IPS-NIHi11 (cell line): ENCODE measurements at regions not wholly inside any gene's neighbourhood (a gene's known extent, or its start where the extent isn't known, plus 50 kb on each side); places are given as distances from the start of the nearest gene placed in this dataset.
A peak's percentile ranks its signal among the peaks of the same experiment; 100 is the strongest.

Experiments used
- DNase-seq: peaks from one replicate; pipeline ENCODE4 v3.0.0; 2012; ENCODE audit warnings: mixed read lengths, low spot score

DNA sequence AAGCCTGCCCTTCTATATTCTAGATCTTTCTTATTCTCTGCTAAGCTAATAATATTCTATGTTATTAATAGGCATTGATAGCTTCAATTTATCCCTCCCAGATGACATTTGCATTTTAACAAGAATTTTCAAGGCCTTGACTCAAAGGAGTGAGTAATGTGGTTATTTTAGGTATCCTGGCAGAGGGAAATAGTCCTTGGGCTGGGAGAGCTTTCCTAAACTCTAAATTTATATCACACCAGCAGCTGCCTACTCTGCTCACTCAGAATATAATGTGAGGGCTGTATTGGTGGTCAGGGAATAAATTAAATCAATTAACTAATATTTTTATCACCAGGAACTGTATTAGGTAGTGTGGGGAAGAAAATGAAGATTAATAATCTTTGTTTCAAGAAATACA lies 74.8 kb upstream of the ADAM23 start:
- DNase-seq: no peak

DNA sequence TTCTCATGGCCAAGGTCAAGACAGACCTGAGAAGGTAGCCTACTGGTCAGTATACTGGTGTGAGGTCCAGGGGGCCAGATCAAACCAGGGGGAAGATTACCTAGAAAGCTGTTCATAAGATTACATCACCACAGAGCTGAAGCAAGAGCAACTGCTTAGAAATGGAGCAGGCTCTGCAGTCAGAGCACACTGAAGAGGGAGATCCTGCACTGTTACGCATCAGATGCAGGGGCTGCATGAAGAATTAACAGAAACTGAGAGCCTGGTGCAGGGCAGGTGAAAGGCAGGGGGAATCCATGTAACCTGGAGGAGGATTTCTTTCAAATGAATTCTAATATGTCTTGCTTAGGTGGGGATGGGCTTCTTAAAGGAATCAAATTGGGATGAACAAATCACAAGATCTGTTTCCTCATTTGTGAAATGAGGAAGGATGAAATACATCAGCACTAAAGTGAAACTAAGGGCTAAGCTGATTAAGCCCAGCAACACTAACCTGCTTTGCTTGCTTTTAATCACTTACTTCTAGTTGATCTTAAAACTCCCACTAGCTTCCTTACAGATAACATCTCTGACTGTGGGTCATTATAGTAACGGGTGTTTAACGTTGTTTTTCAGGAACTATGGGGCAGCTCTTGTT lies 74.3 kb upstream of the ADAM23 start:
- DNase-seq: no peak

DNA sequence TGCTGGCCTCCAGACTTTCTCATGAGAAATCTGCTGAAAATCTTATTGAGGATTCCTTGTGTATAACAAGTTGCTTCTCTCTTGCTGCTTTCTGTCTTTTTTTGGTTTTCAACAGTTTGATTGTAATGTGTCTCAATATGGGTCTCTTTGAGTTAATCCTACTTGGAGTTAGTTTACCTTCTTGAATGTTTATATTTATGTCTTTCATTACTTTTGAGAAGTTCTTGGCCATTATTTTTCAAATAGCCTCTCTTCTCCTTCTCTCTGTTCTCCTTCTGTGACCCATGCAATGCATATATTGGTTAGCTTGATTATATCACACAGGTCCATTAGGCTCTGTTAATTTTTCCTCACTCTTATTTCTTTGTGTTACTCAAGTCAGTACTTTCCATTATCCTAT lies 67.4 kb upstream of the ADAM23 start:
- no peak for DNase-seq

DNA sequence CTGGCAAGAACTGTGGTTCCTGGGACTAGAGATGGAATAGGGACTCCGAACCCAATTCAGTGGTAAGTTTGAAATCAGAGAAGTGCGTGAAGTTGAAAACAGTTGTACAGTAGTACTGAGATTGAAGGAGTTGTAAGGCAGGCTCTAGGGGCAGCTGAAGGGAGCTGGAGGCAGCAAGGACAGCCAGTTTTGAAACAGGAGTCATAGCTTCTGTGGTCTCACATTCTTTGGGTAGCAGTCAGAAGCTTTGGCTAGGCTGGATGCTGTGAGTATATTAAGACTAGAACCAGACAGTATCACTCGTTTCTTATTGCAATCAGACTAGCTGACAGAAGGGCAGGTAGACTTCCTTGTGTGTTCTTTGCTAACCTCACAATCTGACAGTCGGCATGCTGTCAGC lies 64.5 kb upstream of the ADAM23 start:
- DNase-seq: no peak

DNA sequence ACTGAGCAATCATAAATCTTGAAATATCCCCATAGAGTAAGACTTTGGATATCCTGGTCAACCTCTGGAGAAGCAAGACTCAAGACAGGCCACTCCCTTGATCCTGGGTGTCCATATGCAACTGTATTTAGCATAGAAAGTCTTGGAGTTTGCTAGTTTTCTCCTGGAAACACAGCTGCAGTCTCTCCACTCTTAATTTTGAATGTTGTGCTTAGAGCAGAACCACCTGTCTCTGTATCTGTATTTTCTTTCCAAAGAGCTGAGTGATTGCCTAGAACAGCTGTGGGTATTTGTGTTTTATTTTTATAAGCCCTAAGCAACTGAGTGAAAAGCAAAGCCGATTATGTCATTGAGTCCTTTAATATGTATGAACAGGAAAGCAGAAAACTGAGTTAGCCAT lies 64.1 kb upstream of the ADAM23 start:
- DNase-seq: no peak

DNA sequence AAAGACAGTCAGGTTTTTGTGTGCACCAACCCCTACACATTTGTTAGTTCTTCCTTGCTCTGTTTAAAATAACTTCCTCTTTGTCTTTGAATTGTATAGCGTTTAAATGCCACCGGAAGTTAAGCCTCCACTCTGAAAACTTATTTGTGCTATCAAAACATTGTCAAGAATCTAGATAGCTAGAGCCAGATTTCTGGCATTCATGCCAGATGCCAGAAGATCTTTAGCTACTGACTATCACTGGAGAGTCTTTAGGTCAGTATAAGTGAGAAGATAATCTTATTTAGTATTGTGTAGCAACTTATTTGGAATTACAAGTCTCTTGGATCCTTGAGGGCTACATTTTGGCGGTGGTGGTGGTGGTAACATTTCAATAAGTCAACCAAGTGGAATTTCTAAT lies 63.4 kb upstream of the ADAM23 start:
- DNase-seq: no peak

DNA sequence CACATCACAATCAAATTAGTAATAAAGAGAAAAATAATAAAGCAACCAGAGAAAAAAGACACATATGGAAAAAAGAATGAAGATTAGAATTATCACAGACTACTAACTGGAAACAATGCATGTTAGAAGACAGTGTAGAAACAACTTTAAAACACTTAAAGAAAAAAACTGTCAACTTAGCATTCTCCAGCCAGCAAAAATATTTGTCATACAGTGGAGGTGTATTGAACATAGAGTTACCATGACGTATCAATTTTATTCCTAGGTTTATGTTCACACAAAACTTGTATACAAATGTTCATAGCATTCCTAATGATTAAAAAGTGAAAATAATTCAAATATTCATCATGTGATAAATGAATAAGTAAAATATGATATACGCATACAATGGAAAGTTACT lies 61.5 kb upstream of the ADAM23 start:
- DNase-seq: no peak

DNA sequence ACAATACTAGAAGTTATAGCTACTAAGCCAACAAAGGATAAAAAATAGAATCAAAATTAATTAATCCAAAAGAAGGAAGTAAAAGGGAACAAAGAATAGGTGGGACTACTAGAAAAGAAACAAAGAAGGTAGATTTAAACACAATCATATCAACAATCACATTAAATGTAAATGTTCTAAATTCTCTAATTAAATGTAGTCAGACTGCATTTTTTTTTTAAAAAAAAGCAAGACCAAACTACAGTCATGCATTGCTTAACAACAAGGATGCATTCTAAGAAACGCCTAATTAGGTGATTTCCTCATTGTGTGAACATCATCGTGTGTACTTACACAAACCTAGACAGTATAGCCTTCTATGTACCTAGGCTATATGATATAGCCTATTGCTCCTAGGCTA lies 59.7 kb upstream of the ADAM23 start:
- DNase-seq: no peak

DNA sequence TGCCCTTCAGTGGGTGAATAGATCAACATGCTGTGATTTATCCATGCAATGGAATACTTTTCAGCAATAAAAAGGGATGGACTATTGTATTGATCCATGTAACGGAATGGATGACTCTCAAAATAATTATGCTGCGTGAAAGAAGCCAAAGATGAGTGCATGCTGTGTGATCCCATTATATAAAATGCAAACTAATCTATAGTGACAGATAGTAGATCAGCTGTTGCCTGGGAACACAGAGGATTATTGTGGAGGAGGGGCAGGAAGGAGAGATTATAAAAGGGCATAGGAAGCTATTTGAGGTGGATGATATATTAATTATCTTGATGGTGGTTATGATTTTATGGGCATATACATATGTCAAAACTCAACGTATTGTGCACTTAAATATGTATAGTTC lies 55.5 kb upstream of the ADAM23 start:
- DNase-seq: no peak

DNA sequence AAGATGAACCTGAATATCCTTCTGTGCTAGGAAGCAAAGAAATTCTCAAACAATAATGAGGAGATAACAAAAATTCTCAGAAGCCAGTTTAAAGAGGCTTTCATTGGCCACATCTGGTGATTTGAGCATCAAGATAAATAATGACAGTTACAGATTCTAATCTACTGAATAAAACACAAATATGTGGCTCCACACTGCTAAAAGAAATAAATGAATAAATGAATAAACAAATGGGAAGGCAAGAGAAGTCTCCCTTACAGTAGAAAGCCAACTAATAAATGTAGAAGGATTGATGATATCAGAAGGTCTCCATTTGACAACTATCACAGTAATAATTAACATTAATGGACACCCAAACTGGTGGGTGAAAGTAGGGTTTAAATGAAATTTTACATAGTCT lies 54.6 kb upstream of the ADAM23 start:
- DNase-seq: no peak

DNA sequence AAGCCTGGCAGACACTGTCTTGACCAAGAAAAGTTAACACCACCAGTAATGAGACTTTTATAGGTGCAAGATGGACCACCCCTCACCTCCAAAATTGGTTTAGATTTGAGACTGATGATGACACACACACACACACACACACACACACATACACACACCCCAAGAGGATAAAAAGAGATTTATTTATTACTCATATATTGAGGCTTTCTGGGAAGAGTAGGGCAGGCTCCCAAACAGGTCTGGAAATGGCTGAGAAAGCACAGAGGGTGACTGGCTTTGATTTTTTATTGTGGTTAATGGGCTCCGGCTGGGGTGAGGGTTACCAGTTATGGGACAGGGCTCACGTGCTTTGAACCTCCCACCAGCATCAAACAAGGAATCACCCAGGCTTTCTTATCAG lies 54.2 kb upstream of the ADAM23 start:
- DNase-seq: no peak

DNA sequence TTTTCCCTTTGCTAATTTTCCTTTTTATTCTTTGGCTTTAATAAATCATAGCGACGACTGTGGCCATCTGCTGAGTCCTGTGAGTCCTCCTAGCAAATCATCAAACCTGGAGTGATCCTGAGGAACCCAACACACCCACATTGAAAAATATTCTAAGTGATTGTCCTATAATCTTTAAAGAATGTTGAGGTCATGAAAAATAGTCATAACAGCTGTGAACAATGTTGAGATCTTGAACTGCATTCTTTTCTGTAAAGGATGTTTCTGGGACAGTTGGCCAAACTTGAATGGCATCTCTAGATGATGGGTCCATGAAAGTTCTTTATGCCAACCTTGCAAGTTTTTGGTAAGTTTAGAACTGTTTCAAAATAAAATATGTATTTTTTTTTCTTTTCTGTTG lies 53.2 kb upstream of the ADAM23 start:
- DNase-seq: no peak

DNA sequence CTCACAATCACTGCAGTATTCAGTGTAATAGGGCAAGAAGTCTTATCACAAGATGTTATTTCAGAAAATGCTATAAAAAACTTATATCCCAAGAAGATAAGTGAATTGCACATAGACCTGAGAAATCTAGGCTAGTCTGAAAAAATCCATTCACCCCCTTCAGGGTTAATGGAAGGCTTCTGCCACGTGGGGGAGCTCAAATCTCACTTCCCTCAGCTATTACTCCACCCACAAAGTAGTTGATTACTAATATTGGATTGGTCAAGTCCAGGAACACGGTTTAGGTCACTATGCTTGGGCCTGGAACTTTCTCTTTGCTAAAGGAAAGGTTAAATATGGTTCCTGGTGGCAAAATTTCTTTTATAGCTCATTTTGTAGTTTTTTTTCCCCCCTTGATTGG lies 51.2 kb upstream of the ADAM23 start:
- DNase-seq: peak; percentile 66
